Panc1 (cell line): ENCODE measurements at regions not wholly inside any gene's neighbourhood (a gene's known extent, or its start where the extent isn't known, plus 50 kb on each side); places are given as distances from the start of the nearest gene placed in this dataset.

ENCODE experiments used
- CTCF ChIP-seq: fragments of 450-650 bp; IDR thresholded peaks from 2 replicates; pipeline ENCODE4 v1.5.1; 2017; ENCODE audit warnings: mild to moderate bottlenecking
- SIN3A ChIP-seq: IDR thresholded peaks from 2 replicates; pipeline ENCODE4 v1.6.1; 2012; ENCODE audit warnings: low read depth, mild to moderate bottlenecking, low read length, moderate library complexity, borderline replicate concordance; ENCODE audit not compliant: insufficient read depth

GRCh38 chr14:56715938-56716337 is 94.3 kb downstream of the OTX2 start:
- TF ChIP-seq CTCF (no peak), SIN3A (no peak)
